Stimulated activated naive CD4-positive, alpha-beta T cell (primary cell): ENCODE measurements at regions not wholly inside any gene's neighbourhood (a gene's known extent, or its start where the extent isn't known, plus 50 kb on each side); places are given as distances from the start of the nearest gene placed in this dataset.

Experiments
- DNase-seq, 6 experiments: peaks; one replicate each; lab custom pipeline; 2025; lab: John Stamatoyannopoulos, UW

DNA sequence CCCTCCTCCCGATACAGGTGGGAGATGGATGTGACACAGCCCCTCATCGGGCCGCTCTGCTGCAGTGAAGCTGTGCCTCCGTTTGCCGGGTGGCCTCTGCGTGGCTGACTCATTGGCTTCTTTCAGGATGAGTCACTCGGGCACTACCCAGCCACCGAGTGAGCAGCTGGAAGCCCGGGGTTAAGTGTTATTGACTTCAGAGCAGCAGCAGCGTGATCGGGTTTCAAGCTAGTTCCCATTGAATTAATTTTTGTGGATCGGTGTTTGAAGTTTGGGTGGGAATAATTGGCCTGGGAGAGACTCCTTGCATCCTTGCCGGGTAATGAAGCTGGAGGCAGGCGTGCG, 266.4 kb upstream of the IRX4 start:
- DNase-seq, result no peak

- DNase-seq, result no peak
Measured at GRCh38 chr5:2148312-2149194, 265.8 kb upstream of the IRX4 start.

DNA sequence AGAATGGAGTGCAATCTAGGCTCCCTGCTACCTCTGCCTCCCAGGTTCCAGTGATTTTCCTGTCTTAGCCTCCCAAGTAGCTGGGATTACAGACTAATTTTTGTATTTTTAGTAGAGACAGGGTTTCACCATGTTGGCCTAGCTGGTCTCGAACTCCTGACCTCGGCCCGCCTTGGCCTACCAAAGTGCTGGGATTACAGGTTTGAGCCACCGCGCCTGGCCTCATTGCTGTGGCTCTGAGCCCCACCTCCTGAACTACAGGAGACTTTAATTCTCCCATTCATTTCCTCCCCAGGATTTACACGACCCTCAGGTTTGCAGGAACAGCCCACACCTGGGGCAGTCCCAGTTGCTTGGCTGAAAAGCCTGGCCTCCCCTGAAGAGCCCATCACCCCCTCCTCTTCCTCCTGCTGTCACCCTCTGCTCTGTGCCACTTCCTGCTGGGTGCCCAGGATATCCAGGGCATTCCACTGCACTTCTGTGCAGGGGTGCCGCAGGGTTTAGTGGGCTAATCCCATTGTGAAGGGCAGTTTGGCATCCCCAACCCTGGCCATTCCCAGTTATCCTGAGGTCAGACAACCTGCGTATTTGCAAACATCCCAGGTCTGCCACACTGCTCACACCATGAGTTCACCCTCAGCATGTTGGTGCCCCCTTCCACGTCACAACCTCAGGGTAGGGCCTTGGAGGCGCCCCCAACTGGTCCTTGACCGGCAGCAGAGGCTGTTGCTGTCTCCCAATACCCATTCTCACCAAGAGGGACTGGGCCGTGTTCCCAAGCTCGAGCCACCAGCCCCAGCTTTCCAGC, 265.0 kb upstream of the IRX4 start:
- no peak for DNase-seq

DNA sequence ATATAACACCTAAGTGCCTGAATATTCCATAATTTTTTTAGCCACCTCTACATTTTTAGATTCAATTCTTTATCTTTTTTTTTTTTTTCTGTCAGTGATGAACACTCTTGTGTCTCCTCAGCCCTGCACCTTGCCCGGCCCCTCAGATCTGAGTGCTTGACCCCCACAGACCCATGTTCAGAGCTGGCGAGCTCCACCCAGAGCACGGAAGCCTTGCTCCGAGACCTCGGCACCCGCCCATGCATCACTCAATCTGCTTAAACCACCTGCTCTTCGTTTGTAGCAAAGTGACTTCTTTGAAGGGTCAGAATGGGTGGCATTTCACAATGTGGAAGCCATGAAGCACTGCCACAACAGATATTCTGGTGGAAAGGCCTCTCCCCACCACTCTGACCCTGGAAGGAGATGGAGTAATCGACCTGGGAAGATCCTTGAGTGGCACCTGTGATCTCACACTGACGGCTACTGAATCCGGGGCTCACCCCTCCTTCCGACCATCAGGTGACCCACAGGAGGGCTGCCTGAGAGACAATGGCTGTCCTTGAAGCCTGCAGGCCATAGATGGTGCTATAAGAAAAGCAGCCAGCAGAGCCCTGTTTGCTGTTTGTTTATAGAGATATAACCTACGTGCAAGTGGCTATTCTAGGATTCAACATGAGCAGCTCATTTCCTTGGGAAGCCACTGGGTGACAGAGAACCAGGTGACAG, 261.1 kb upstream of the IRX4 start:
- no peak for DNase-seq

GRCh38 chr5:2143088-2143487, 260.4 kb upstream of the IRX4 start:
- no peak for DNase-seq

DNA sequence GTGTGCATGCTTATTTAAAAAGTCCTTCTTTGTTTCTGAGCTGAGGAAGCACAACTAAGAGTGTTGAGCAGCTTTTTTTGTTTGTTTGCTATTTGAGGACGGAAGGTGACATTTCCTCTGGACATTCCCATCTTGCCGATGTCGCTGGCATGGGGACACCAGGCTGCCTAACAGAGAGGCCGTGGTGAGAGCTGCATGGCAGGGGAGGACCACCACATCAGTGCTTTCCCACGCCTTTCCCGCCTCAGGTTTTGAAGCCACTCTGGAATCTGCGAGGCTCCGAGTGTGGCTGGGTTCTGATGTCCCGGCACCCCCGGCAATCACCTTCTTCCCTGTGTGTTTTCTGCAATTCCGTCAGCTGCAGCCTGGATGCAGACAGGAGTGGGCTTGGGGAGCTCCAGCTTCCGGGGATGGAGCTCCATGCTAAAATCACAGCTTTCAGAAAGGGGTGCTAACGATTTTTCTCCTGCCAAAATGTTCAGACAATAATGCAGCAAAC, 259.8 kb upstream of the IRX4 start:
- DNase-seq, result no peak

DNA sequence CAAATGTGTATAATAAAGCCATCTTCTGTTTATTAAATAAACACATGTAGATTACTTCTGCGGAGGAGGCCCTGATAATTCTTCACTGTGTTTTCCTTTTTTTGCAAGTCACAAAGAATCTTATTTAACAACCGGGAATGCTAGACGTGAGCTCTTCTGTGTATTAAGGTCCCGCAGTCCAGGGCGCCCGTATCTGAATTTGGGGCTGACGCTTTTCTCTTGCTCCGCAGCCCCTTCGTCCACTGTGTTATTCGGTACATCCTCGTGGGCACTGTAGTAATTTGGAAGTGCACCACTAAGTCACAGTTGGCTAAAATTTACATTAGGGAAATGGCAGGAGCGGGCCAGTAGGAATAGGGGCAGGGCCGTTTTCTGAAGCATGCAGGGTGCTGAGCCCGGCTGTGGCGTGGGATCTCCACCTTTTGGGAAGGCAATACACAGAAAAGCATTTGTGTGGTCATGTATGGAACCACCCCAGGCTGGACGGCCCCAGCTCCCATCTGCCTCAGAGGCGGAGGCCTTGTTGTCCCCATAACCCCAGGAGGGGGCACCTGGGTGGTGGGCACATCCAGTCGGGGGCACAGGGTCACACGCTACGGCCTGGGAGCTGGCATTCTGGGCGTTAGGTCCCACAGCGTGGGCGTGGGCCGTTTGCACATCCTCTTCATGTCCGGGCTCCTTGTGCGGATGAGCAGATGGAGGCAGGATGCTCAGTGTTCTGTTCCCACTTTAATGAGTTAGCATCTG, 258.7 kb upstream of the IRX4 start:
- no peak for DNase-seq

DNA sequence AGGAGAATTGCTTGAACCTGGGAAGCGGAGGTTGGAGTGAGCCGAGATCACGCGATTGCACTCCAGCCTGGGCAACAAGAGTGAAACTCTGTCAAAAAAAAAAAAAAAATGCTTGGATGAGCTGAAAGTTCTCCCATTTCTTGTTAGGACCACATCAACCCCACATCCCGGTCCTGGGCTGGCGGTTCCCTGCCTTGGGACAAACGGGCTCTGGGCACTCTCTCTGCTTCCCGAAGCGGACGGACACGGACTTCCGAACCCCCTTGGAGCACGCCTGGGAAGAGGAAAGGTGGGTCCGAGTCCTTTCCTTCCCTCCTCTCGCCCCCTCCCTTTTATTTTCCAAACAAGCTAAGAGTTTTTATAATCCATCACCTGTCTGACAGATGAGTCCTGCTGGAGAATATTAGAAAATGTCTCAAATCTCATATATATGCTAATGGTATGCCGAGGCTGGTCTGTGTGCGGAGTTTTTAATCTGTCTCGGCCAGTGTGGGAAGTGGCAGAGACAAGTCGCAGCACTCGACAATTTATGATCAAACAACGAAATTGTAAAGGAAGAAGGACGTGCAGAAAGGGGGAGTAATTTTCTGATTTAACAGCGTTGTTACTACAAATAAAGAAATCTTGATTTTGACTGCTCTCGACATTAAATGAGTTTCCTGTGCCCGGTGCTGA, 257.9 kb upstream of the IRX4 start:
- DNase-seq, result no peak

- DNase-seq, result no peak
Measured at GRCh38 chr5:2139478-2139877, 256.8 kb upstream of the IRX4 start.

DNA sequence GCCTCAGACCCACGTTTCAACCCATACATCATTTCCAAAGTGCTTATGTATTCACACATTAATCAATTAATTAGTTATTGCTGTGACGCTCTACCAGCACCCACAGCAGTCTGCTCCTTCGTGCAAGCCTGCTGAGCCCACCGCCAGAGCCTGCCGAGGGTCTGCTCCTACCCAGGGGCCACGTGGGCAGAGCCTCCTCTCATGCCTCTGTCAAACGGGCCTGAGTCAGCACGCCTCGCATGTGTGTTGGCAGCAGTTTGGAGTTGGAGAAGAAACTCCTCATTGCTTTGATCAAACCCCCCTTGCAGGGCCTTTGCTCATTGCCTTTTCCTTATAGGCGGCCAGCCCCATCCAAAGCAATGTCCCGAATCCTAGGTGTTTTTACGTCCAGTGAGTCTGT, 256.2 kb upstream of the IRX4 start:
- DNase-seq, result no peak

DNA sequence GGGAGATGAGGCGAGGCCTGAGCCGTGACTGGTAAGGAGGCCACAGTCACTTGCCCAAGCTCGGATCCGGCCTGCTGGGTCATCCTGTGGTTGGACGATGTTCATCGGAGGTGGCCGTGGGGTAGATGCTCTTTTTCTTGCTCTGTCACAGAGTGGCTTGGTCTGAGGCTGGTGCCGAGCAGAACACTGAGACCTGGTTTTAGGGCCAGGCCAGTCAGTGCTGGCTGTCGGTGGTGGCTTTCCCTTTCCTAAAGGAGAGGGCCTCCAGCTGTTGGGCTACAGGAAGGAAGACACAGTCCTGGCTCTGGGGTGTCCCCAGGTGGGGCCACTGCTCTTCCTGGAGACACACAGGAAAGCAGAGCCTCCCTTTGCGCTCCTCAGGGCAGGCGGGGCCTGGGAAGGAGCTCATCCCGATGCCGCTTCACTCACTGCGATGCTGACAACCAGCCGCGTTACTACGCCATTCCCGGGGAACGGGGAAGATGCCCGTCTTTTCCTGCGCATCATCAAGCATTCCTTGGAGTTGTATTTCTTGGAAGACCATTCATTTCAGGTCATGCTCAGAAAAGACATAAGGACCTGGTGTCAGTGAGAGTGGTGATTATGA, 254.8 kb upstream of the IRX4 start:
- DNase-seq, result no peak

DNA sequence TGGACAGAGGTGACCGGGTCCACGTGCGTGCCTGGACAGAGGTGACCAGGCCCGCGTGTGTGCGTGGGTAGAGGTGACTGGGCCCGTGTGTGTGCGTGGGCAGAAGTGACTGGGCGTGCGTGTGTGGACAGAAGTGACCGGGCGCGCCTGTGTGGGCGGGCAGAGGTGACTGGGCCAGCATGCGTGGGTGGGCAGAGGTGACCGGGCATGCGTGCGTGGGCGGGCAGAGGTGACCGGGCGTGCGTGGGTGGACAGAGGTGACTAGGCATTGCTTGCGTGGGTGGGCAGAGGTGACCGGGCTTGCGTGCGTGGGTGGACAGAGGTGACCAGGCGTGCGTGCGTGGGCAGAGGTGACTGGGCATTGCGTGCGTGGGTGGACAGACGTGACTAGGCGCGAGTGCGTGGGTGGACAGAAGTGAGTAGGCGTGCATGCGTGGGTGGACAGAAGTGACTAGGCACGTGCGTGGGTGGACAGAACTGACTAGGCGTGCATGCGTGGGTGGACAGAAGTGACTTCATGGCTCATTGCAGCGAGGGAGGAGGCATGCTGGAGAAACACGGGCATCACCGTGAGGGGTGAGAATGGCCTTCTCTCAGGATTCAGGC, 254.1 kb upstream of the IRX4 start:
- no peak for DNase-seq

- DNase-seq, result no peak
Measured at GRCh38 chr5:2135833-2136232, 253.1 kb upstream of the IRX4 start.

GRCh38 chr5:2135354-2135753, 252.6 kb upstream of the IRX4 start:
- DNase-seq, result no peak

GRCh38 chr5:2134543-2135292, 252.0 kb upstream of the IRX4 start:
- no peak for DNase-seq

GRCh38 chr5:2133936-2134335, 251.2 kb upstream of the IRX4 start:
- DNase-seq, result no peak

DNA sequence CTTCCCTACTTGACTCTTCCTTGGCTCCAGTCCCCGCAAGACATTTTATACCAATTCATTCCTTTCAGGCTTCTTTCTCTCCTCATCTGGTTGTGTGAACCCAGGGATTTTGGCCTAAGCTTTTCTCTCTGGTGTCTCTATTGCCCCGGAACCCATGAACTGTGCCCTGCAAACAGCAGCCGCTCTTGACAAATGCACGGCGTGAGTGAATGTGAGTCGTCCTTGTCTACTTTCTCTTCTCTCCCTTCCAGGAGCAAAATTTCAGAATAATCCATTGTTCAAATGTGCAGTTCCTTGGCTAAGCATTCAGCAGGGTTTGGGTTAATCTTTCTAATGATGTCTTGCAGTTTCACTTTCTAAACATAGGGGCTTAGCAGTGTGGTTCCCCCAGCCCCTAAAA, 250.4 kb upstream of the IRX4 start:
- DNase-seq, result no peak

- no peak for DNase-seq
Measured at GRCh38 chr5:2132497-2132847, 249.7 kb upstream of the IRX4 start.

GRCh38 chr5:2131826-2132496, 249.2 kb upstream of the IRX4 start:
- DNase-seq, result no peak
